Muscle layer of colon (tissue), 2 donors: ENCODE measurements at regions not wholly inside any gene's neighbourhood (a gene's known extent, or its start where the extent isn't known, plus 50 kb on each side); places are given as distances from the start of the nearest gene placed in this dataset.
A peak's percentile ranks its signal among the peaks of the same experiment; 100 is the strongest.

ENCODE experiments used
- H3K27ac ChIP-seq: one replicate; pipeline ENCODE4 v1.7.0; 2013; ENCODE audit warnings: low read depth, mild to moderate bottlenecking, low read length, moderate library complexity
- H3K27me3 ChIP-seq, 2 donors: one replicate each; pipeline ENCODE4 v1.7.0; 2013; ENCODE audit warnings: low read length in 2 of 2, mild to moderate bottlenecking in 2 of 2; ENCODE audit not compliant: insufficient read depth in 2 of 2, control insufficient read depth in 1 of 2
- H3K36me3 ChIP-seq: one replicate; pipeline ENCODE4 v1.7.0; 2013; ENCODE audit warnings: mild to moderate bottlenecking, low read length; ENCODE audit not compliant: insufficient read depth
- H3K4me1 ChIP-seq: one replicate; pipeline ENCODE4 v1.7.0; 2013; ENCODE audit warnings: mild to moderate bottlenecking, low read length; ENCODE audit not compliant: insufficient read depth
- H3K4me3 ChIP-seq, 2 donors: one replicate each; pipeline ENCODE4 v1.7.0; 2013; ENCODE audit warnings: low read length in 2 of 2, low read depth in 1 of 2, mild to moderate bottlenecking in 1 of 2, moderate library complexity in 1 of 2
- H3K9ac ChIP-seq: one replicate; pipeline ENCODE4 v1.7.0; 2013; ENCODE audit warnings: low read length
- H3K9me3 ChIP-seq: one replicate; pipeline ENCODE4 v1.7.0; 2013; ENCODE audit warnings: mild to moderate bottlenecking, low read length
- donor health status: abdominal sarcoma.
- donor health status: Adenocarcinoma of cecum.

DNA sequence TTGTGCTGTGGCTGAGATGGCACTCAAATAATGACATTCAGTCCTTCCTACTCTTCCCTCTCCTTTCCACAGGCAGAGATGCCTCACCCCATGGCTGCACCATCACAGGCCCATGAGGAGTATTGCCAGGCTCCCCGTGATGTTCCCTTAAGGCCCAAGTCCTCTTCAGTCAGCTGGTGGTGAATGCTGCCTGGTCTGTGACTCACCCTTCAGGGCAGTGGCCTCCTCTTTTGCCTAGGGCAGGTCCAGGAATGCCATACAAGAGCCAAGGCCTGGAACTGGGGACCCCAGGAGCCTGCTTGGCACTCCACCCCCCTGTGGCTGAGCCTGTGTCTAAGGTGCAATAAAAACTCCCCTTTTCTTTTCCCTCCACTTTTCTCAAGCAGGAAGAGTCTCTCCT is 144.2 kb upstream of the GEMIN8 start:
- Histone ChIP-seq H3K36me3 (no peaks in the 10 kb centered on the region), H3K4me1 (no peaks in the 10 kb centered on the region), H3K4me3 (no peak overlapping the region), H3K9me3 (no peaks in the 10 kb centered on the region), H3K27ac (no peak overlapping the region), H3K9ac (no peak overlapping the region), H3K27me3 (no peaks in the 10 kb centered on the region)

DNA sequence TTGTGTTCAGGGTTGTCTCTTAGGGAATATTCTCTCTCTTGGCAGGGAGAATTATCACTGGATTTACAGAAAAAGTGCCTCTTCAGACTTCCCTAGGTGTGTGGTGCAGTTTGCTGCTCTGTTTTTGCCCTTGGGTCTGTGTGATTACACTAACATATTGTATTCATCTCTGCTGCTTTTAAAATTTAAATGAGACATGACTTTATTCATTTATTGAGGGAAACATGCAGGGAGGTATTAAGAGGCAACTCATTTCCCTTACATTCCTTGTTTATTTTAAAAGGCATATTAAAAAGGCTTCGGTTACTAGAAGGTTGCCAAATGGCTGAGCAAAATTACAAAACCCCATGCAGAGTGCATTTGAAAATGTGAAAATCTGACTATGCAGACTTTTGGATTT is 135.1 kb upstream of the GEMIN8 start:
- H3K4me3 ChIP-seq, result no peak overlapping the region
- no peaks in the 10 kb centered on the region for H3K4me1 ChIP-seq
- H3K27me3 ChIP-seq, result no peaks in the 10 kb centered on the region
- H3K9me3 ChIP-seq, result no peaks in the 10 kb centered on the region
- no peak overlapping the region for H3K27ac ChIP-seq
- no peaks in the 10 kb centered on the region for H3K36me3 ChIP-seq
- no peak overlapping the region for H3K9ac ChIP-seq

DNA sequence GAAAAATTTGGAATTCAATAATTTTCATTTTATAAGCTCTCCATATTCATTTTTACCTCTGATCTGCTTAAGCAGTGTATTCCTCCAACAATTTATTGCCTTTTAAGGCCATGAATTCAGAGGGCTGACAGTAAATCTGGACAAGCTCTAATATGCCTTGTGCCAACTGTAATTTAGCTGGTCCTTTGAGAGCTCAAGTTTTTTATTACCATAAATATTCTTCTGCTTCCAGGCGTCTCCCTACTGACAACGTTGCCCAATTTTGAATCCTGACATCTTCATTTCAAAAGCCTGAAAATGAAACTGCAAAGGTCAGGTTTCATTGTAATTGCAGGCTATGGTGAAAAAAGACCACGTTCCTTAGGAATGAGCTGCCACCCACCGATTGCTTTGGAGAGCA is 95.8 kb upstream of the GEMIN8 start:
- Histone ChIP-seq H3K4me3 (no peak overlapping the region), H3K9ac (no peak overlapping the region), H3K27ac (no peak overlapping the region), H3K9me3 (no peaks in the 10 kb centered on the region), H3K27me3 (no peaks in the 10 kb centered on the region), H3K4me1 (no peaks in the 10 kb centered on the region), H3K36me3 (no peaks in the 10 kb centered on the region)

DNA sequence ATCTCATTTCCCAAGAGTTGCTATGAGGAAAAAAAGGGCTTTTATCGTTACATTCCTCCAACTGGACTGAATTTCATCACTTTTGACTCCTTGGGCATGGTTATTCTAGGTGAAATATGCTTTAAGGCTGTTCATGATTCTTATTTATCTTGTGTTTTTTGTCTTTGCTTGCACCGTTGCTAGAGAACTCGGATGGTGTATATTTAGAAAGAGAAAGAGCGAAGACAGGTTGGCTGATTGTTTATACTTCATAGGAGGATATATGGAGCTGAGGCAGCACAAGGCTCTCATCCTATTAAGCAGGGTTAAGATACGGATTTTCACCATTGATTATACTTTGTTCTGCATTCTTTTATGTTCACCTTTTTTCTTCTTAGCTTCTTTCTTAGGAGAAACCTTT is 94.9 kb upstream of the GEMIN8 start:
- no peaks in the 10 kb centered on the region for H3K9me3 ChIP-seq
- H3K4me3 ChIP-seq, result no peak overlapping the region
- no peaks in the 10 kb centered on the region for H3K36me3 ChIP-seq
- no peaks in the 10 kb centered on the region for H3K27me3 ChIP-seq
- H3K4me1 ChIP-seq, result no peaks in the 10 kb centered on the region
- H3K9ac ChIP-seq, result no peak overlapping the region
- H3K27ac ChIP-seq, result peak overlapping the region; percentile 31

DNA sequence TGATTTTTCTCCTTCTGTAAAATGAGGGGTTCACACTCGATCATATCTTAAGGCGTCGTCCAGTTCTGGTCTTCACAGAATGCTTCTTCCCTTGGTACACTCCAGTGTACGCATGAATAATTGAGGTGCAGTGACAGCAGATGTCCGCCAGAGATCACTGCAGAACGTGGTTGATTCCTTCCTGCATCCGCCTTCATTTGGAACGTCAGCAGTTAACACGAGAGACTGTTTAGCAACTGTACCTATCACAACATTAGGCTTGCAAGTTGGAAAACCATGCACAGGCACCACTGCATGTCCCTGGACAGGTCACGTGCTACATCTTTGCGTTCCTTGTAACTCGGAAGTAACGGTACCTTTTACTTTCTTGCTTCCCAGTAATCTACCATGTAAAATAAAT is 66.0 kb upstream of the GEMIN8 start:
- Histone ChIP-seq H3K4me3 (no peak overlapping the region), H3K4me1 (no peaks in the 10 kb centered on the region), H3K36me3 (no peaks in the 10 kb centered on the region), H3K27ac (no peak overlapping the region), H3K9me3 (no peaks in the 10 kb centered on the region), H3K27me3 (no peaks in the 10 kb centered on the region), H3K9ac (no peak overlapping the region)

DNA sequence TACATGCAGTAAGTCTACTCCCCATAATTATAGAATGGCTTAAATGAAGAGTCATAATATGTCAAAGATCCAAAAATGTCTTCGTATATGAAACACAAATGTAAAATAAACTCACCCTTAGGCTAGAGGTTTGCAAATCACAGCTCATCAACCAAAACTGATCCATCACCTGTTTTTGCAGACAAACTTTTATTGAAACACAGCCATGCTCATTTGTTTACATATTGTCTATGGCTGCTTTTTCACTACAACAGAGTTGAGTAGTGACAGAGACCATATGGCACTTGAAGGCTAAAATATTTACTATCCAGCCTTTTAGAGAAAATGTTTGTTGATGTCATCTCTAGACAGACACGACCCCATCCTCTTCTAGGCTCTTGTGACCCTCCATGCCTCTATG is 64.5 kb upstream of the GEMIN8 start:
- no peaks in the 10 kb centered on the region for H3K27me3 ChIP-seq
- H3K4me3 ChIP-seq, result no peak overlapping the region
- H3K27ac ChIP-seq, result no peak overlapping the region
- no peaks in the 10 kb centered on the region for H3K9me3 ChIP-seq
- no peaks in the 10 kb centered on the region for H3K36me3 ChIP-seq
- H3K9ac ChIP-seq, result no peak overlapping the region
- H3K4me1 ChIP-seq, result no peaks in the 10 kb centered on the region

DNA sequence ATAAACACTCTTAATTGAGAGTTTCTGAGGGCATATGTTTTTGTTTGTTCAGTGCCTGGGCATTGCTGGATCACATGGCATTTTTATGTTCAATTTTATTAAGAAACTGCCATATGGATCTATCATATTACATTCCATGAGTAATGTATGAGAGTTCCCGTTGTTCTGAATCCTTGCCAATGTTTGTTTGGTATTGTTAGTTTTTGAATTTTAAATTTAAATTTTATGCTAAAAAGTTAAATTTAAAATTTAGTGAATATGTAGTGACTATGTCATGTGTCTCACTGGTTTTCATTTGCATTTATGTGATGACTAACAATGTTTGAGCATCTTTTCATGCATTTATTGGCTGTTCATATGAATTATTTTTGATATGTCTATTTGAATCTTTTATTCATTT is 54.8 kb upstream of the GEMIN8 start:
- Histone ChIP-seq H3K4me3 (no peak overlapping the region), H3K9ac (no peak overlapping the region), H3K36me3 (no peaks in the 10 kb centered on the region), H3K4me1 (no peaks in the 10 kb centered on the region), H3K9me3 (no peaks in the 10 kb centered on the region), H3K27me3 (no peaks in the 10 kb centered on the region), H3K27ac (no peak overlapping the region)

DNA sequence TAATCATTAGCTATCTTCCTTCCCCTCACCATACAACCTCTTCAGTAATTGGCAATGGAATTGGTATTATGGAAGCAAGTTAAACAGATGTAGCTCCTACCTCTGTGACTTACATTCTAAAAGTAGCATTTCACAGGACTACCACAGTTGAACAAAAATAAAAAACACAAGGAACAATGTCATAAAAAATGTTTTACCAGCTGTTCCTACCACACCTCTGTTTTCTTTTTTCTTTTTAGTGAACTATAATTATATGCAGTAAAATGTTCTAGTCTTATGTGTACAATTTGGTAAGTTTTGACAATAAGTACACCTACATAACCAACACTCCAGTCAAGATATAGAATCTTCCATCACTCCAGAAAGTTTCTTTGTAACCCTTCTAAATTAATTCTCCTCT is 54.1 kb upstream of the GEMIN8 start:
- no peak overlapping the region for H3K4me3 ChIP-seq
- no peak overlapping the region for H3K27ac ChIP-seq
- no peak overlapping the region for H3K9ac ChIP-seq
- no peaks in the 10 kb centered on the region for H3K36me3 ChIP-seq
- no peaks in the 10 kb centered on the region for H3K9me3 ChIP-seq
- no peaks in the 10 kb centered on the region for H3K27me3 ChIP-seq
- no peaks in the 10 kb centered on the region for H3K4me1 ChIP-seq

DNA sequence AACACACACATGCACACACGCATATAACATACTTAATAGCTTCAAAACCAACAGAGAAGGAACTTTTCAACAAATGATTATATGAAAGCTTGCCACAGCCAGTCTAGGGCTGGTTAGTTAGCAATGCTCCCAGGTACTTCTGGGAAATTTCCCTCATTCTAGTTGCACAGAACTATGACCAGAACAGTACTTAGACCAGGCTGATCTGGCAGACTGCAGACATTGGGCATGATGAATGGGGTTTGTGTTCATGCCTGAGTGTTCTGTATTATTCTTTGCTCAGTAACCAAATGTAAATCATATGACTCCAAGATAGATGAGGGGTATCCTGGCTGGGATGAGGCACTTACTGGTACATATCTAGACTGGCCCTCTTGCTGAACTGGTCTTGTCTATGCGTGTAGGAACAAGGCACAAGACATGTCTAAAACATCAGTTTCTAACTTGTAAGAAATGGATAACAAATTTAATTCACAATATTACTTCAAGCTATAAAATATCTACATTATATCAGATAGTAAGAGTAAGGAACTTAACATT is 50.3 kb upstream of the GEMIN8 start:
- H3K27ac ChIP-seq, result no peak overlapping the region
- H3K36me3 ChIP-seq, result no peaks in the 10 kb centered on the region
- H3K27me3 ChIP-seq, result no peaks in the 10 kb centered on the region
- H3K4me3 ChIP-seq, result no peak overlapping the region
- no peaks in the 10 kb centered on the region for H3K9me3 ChIP-seq
- no peaks in the 10 kb centered on the region for H3K4me1 ChIP-seq
- H3K9ac ChIP-seq, result no peak overlapping the region
